WTC11 (cell line): ENCODE measurements at regions not wholly inside any gene's neighbourhood (a gene's known extent, or its start where the extent isn't known, plus 50 kb on each side); places are given as distances from the start of the nearest gene placed in this dataset.

ENCODE experiments used
- ATAC-seq: fragments of 200-7000 bp; cut with Tn5 transposase; 2 replicates; pipeline ENCODE4 v1.10.0; 2021; ENCODE audit warnings: mild to moderate bottlenecking, moderate library complexity
- CTCF ChIA-PET: fragments of 300-600 bp; sonication (Branson Sonifier 250); formaldehyde crosslinking; loops from one replicate; lab custom pipeline; 2021; ENCODE audit warnings: antibody characterized with exemption; lab: Charles Lee
- POLR2A ChIA-PET: fragments of 350-600 bp; sonication (Branson Sonifier 250); formaldehyde crosslinking; loops from one replicate; lab custom pipeline; 2021; ENCODE audit warnings: antibody characterized with exemption; lab: Charles Lee
- DNase-seq: peaks from one replicate; pipeline ENCODE4 v3.0.0; 2021; ENCODE audit warnings: low spot score
- H3K27ac Mint-ChIP-seq: 2 replicates; pipeline ENCODE4 v1.8.0; 2021; ENCODE audit warnings: mixed read lengths
- H3K27me3 Mint-ChIP-seq: 2 replicates; pipeline ENCODE4 v1.8.0; 2021; ENCODE audit warnings: low read depth, mild to moderate bottlenecking, moderate library complexity, mixed read lengths
- H3K36me3 Mint-ChIP-seq: 2 replicates; pipeline ENCODE4 v1.8.0; 2021; ENCODE audit warnings: mixed read lengths
- H3K4me1 Mint-ChIP-seq: 2 replicates; pipeline ENCODE4 v1.8.0; 2022; ENCODE audit warnings: mixed read lengths
- H3K4me3 Mint-ChIP-seq: 2 replicates; pipeline ENCODE4 v1.8.0; 2021; ENCODE audit warnings: mild to moderate bottlenecking, moderate library complexity, mixed read lengths
- H3K9me3 Mint-ChIP-seq: 2 replicates; pipeline ENCODE4 v1.8.0; 2021; ENCODE audit warnings: mixed read lengths
- AFF4 ChIP-seq: sonication (generic); formaldehyde crosslinking; IDR thresholded peaks from 2 replicates; pipeline ENCODE4 v1.8.1; 2023; ENCODE audit warnings: mild to moderate bottlenecking, missing genetic modification reagents, borderline replicate concordance
- ATF1 ChIP-seq: sonication (generic); formaldehyde crosslinking; IDR thresholded peaks from 2 replicates; pipeline ENCODE4 v1.8.1; 2023; ENCODE audit warnings: mild to moderate bottlenecking, moderate library complexity, missing genetic modification reagents
- ATF6 ChIP-seq: sonication (generic); formaldehyde crosslinking; IDR thresholded peaks from 2 replicates; pipeline ENCODE4 v1.8.1; 2023; ENCODE audit warnings: mild to moderate bottlenecking, missing genetic modification reagents
- E2F1 ChIP-seq: sonication (generic); formaldehyde crosslinking; IDR thresholded peaks from 2 replicates; pipeline ENCODE4 v1.8.0; 2022; ENCODE audit warnings: mild to moderate bottlenecking, missing genetic modification reagents
- ERG ChIP-seq: fragments of 250-450 bp; sonication (Bioruptor Pico); IDR thresholded peaks from 2 replicates; pipeline ENCODE4 v1.8.0; 2021; ENCODE audit warnings: mild to moderate bottlenecking
- ETV6 ChIP-seq: sonication (generic); formaldehyde crosslinking; IDR thresholded peaks from 2 replicates; pipeline ENCODE4 v1.8.1; 2022; ENCODE audit warnings: mild to moderate bottlenecking, missing genetic modification reagents
- FOXJ3 ChIP-seq: sonication (generic); formaldehyde crosslinking; IDR thresholded peaks from 2 replicates; pipeline ENCODE4 v1.9.0; 2021; ENCODE audit warnings: missing genetic modification reagents, mild to moderate bottlenecking, borderline replicate concordance
- FOXK1 ChIP-seq: sonication (generic); formaldehyde crosslinking; IDR thresholded peaks from 2 replicates; pipeline ENCODE4 v1.8.0; 2022; ENCODE audit warnings: mild to moderate bottlenecking, moderate library complexity, missing genetic modification reagents
- FOXP1 ChIP-seq: sonication (generic); formaldehyde crosslinking; IDR thresholded peaks from 2 replicates; pipeline ENCODE4 v1.8.0; 2022; ENCODE audit warnings: missing genetic modification reagents, mild to moderate bottlenecking, moderate library complexity, borderline replicate concordance
- GABPB1 ChIP-seq: sonication (generic); formaldehyde crosslinking; IDR thresholded peaks from 2 replicates; pipeline ENCODE4 v1.8.1; 2023; ENCODE audit warnings: mild to moderate bottlenecking, missing genetic modification reagents
- KAT7 ChIP-seq: sonication (generic); formaldehyde crosslinking; IDR thresholded peaks from 2 replicates; pipeline ENCODE4 v1.8.1; 2023; ENCODE audit warnings: missing genetic modification reagents, mild to moderate bottlenecking, borderline replicate concordance
- PREB ChIP-seq: sonication (generic); formaldehyde crosslinking; IDR thresholded peaks from 2 replicates; pipeline ENCODE4 v1.8.1; 2022; ENCODE audit warnings: mild to moderate bottlenecking, missing genetic modification reagents, moderate library complexity, borderline replicate concordance
- PRRX2 ChIP-seq: fragments of 250-450 bp; sonication (Bioruptor Pico); IDR thresholded peaks from 2 replicates; pipeline ENCODE4 v1.8.0; 2021; ENCODE audit warnings: mild to moderate bottlenecking
- SMAD3 ChIP-seq: sonication (generic); formaldehyde crosslinking; IDR thresholded peaks from 2 replicates; pipeline ENCODE4 v1.8.0; 2022; ENCODE audit warnings: missing genetic modification reagents, mild to moderate bottlenecking, borderline replicate concordance
- TEAD1 ChIP-seq: sonication (generic); formaldehyde crosslinking; IDR thresholded peaks from 2 replicates; pipeline ENCODE4 v1.8.0; 2022; ENCODE audit warnings: mild to moderate bottlenecking, missing genetic modification reagents
- USF2 ChIP-seq: sonication (generic); formaldehyde crosslinking; IDR thresholded peaks from 2 replicates; pipeline ENCODE4 v1.8.1; 2023; ENCODE audit warnings: mild to moderate bottlenecking, missing genetic modification reagents, moderate library complexity
- ZNF416 ChIP-seq: fragments of 250-450 bp; sonication (Bioruptor Pico); IDR thresholded peaks from 2 replicates; pipeline ENCODE4 v1.9.0; 2021; ENCODE audit warnings: mild to moderate bottlenecking, inconsistent platforms
- ZNF532 ChIP-seq: fragments of 250-450 bp; sonication (Bioruptor Pico); IDR thresholded peaks from 2 replicates; pipeline ENCODE4 v1.9.0; 2021; ENCODE audit warnings: mild to moderate bottlenecking, borderline replicate concordance

- TF ChIP-seq E2F1 (CRISPR knock-in tag) (no peak), KAT7 (CRISPR knock-in tag) (no peak), SMAD3 (CRISPR knock-in tag) (no peak), FOXJ3 (no peak), FOXK1 (no peak)
- TF ChIP-seq, all 79 proteins: peak for 0
Observed at GRCh38 chr6:139514819-139515218, 140.4 kb upstream of the CITED2 start (continued).

GRCh38 chr6:139510040-139510790, 135.8 kb upstream of the CITED2 start:
- Mint-ChIP-seq H3K4me3 (no peak overlapping the region), H3K9me3 (no peaks in the 10 kb centered on the region), H3K27me3 (no peaks in the 10 kb centered on the region), H3K4me1 (peaks cover 11% of the 10 kb centered on the region), H3K27ac (no peak overlapping the region), H3K36me3 (no peaks in the 10 kb centered on the region)
- no peak for DNase-seq
- no peak for ATAC-seq
- TF ChIP-seq TEAD1 (CRISPR knock-in tag) (no peak), FOXK1 (no peak), ETV6 (CRISPR knock-in tag) (no peak), ZNF532 (CRISPR knock-in tag) (no peak), FOXP1 (CRISPR knock-in tag) (no peak), ATF1 (no peak), USF2 (CRISPR knock-in tag) (no peak), FOXJ3 (no peak), PREB (CRISPR knock-in tag) (no peak), ZNF416 (CRISPR knock-in tag) (no peak), GABPB1 (CRISPR knock-in tag) (no peak), AFF4 (CRISPR knock-in tag) (no peak), ATF6 (CRISPR knock-in tag) (no peak), PRRX2 (CRISPR knock-in tag) (no peak), ERG (CRISPR knock-in tag) (no peak)
- CTCF ChIA-PET: no interaction called here
- POLR2A ChIA-PET: no interaction called here
